GM18520 (cell line): ENCODE measurements at regions not wholly inside any gene's neighbourhood (a gene's known extent, or its start where the extent isn't known, plus 50 kb on each side); places are given as distances from the start of the nearest gene placed in this dataset.
"Not testable (repeated sequence)": the region's sequence is repeated elsewhere in the genome, so short reads cannot be mapped to it uniquely, and the experiment has no call there.

Source experiments
- ATAC-seq: cut with Tn5 transposase; IDR thresholded peaks from one replicate; pipeline ENCODE4 v1.9.1; 2021; ENCODE audit not compliant: unreplicated experiment

- not testable (repeated sequence) for ATAC-seq
Observed at GRCh38 chr16:33710696-33711087, 251.3 kb downstream of the TP53TG3F start.

- ATAC-seq = not testable (repeated sequence)
Observed at GRCh38 chr16:33711616-33712015, 252.2 kb downstream of the TP53TG3F start.

- ATAC-seq = not testable (repeated sequence)
Observed at GRCh38 chr16:33712308-33712707, 252.9 kb downstream of the TP53TG3F start.

- ATAC-seq = not testable (repeated sequence)
Observed at GRCh38 chr16:33712851-33713709, 253.7 kb downstream of the TP53TG3F start.

- not testable (repeated sequence) for ATAC-seq
Observed at GRCh38 chr16:33713710-33714538, 254.5 kb downstream of the TP53TG3F start.

- not testable (repeated sequence) for ATAC-seq
Observed at GRCh38 chr16:33731167-33731566, 271.8 kb downstream of the TP53TG3F start.

- not testable (repeated sequence) for ATAC-seq
Observed at GRCh38 chr16:33734650-33735049, 275.2 kb downstream of the TP53TG3F start.

- ATAC-seq = not testable (repeated sequence)
Observed at GRCh38 chr16:33766869-33767765, 307.7 kb downstream of the TP53TG3F start.

GRCh38 chr16:33768710-33769109, 309.3 kb downstream of the TP53TG3F start:
- ATAC-seq = not testable (repeated sequence)

- not testable (repeated sequence) for ATAC-seq
Observed at GRCh38 chr16:33769180-33769846, 309.9 kb downstream of the TP53TG3F start.

- ATAC-seq = not testable (repeated sequence)
Observed at GRCh38 chr16:33770478-33770877, 311.1 kb downstream of the TP53TG3F start.

GRCh38 chr16:33771211-33771610, 311.8 kb downstream of the TP53TG3F start:
- not testable (repeated sequence) for ATAC-seq

- not testable (repeated sequence) for ATAC-seq
Observed at GRCh38 chr16:33773966-33774365, 314.6 kb downstream of the TP53TG3F start.

GRCh38 chr16:33774724-33775123, 315.3 kb downstream of the TP53TG3F start:
- not testable (repeated sequence) for ATAC-seq

- ATAC-seq = not testable (repeated sequence)
Observed at GRCh38 chr16:33816328-33816944, 357.0 kb downstream of the TP53TG3F start.

GRCh38 chr16:33824736-33825135, 365.3 kb downstream of the TP53TG3F start:
- ATAC-seq = not testable (repeated sequence)

- ATAC-seq = not testable (repeated sequence)
Observed at GRCh38 chr16:33827522-33827921, 368.1 kb downstream of the TP53TG3F start.

GRCh38 chr16:33839157-33839556, 379.7 kb downstream of the TP53TG3F start:
- not testable (repeated sequence) for ATAC-seq

- not testable (repeated sequence) for ATAC-seq
Observed at GRCh38 chr16:33844533-33844932, 385.1 kb downstream of the TP53TG3F start.
